GM12878 (cell line): ENCODE measurements at regions not wholly inside any gene's neighbourhood (a gene's known extent, or its start where the extent isn't known, plus 50 kb on each side); places are given as distances from the start of the nearest gene placed in this dataset.

Experiments
- CEBPB ChIP-seq, 2 experiments: fragments of 150-350 bp in 1 of 2; IDR thresholded peaks; 2 replicates each; pipeline ENCODE4 v1.6.1; 2012 to 2014; ENCODE audit warnings: low read depth in 2 of 2, low read length in 2 of 2, borderline replicate concordance in 1 of 2, inconsistent platforms in 1 of 2
- CREB1 ChIP-seq: IDR thresholded peaks from 2 replicates; pipeline ENCODE4 v1.6.1; 2012; ENCODE audit warnings: low read depth, mild to moderate bottlenecking, inconsistent platforms
- EGR1 ChIP-seq, 2 experiments: IDR thresholded peaks; 1 replicate in 1 of 2; 2 replicates in 1 of 2; pipeline ENCODE4 v1.6.1; 2011 to 2012; ENCODE audit warnings: low read depth in 2 of 2, low read length in 2 of 2, borderline replicate concordance in 1 of 2, mild to moderate bottlenecking in 1 of 2, moderate library complexity in 1 of 2
- EZH2 ChIP-seq: IDR thresholded peaks from 2 replicates; pipeline ENCODE4 v1.6.1; 2012; ENCODE audit warnings: low read depth, mild to moderate bottlenecking, control low read depth, inconsistent platforms, low read length, borderline replicate concordance; ENCODE audit not compliant: control insufficient read depth
- POLR2A ChIP-seq: IDR thresholded peaks from 2 replicates; pipeline ENCODE4 v1.6.1; 2011; ENCODE audit warnings: low read depth, mild to moderate bottlenecking, low read length
- POLR2AphosphoS5 ChIP-seq: IDR thresholded peaks from 2 replicates; pipeline ENCODE4 v1.6.1; 2011; ENCODE audit warnings: mild to moderate bottlenecking, low read length, inconsistent platforms
- RCOR1 ChIP-seq: conservative IDR thresholded peaks from 2 replicates; pipeline ENCODE4 v1.6.1; 2012; ENCODE audit warnings: low read depth, low read length, improper control_type of control experiment
- TCF12 ChIP-seq: IDR thresholded peaks from 2 replicates; pipeline ENCODE4 v1.6.1; 2011; ENCODE audit warnings: low read depth, mild to moderate bottlenecking, low read length
- ZNF274 ChIP-seq: IDR thresholded peaks from one replicate; pipeline ENCODE4 v1.8.0; 2011; ENCODE audit not compliant: insufficient read length, insufficient read depth
- TF ChIP-seq, protein P1 (sequence below): IDR thresholded peaks from 2 replicates; pipeline ENCODE4 v1.6.1; 2011; ENCODE audit warnings: low read depth, low read length, improper control_type of control experiment, borderline replicate concordance
- TF ChIP-seq, protein P2 (sequence below): IDR thresholded peaks from 2 replicates; pipeline ENCODE4 v1.6.1; 2012; ENCODE audit warnings: low read depth, low read length, improper control_type of control experiment
- TF ChIP-seq, protein P3 (sequence below), 3 experiments: IDR thresholded peaks in 2 of 3; conservative IDR thresholded peaks in 1 of 3; 2 replicates each; pipeline ENCODE4 v1.5.1; 2011; ENCODE audit warnings: low read depth in 3 of 3, low read length in 3 of 3, mild to moderate bottlenecking in 3 of 3, control low read depth in 2 of 3, moderate library complexity in 2 of 3, inconsistent platforms in 1 of 3, mixed read lengths in 1 of 3; ENCODE audit not compliant: control insufficient read depth in 2 of 3, insufficient read depth in 1 of 3; ENCODE audit errors: extremely low read depth in 1 of 3
- TF ChIP-seq, protein P4 (sequence below): IDR thresholded peaks from 2 replicates; pipeline ENCODE4 v1.6.1; 2011; ENCODE audit warnings: borderline replicate concordance, low read depth, mild to moderate bottlenecking, moderate library complexity, low read length; ENCODE audit not compliant: insufficient read depth, poor library complexity, severe bottlenecking
- TF ChIP-seq, protein P5 (sequence below): IDR thresholded peaks from 2 replicates; pipeline ENCODE4 v1.6.1; 2012; ENCODE audit warnings: improper control_type of control experiment, low read depth, low read length; ENCODE audit not compliant: insufficient replicate concordance

DNA sequence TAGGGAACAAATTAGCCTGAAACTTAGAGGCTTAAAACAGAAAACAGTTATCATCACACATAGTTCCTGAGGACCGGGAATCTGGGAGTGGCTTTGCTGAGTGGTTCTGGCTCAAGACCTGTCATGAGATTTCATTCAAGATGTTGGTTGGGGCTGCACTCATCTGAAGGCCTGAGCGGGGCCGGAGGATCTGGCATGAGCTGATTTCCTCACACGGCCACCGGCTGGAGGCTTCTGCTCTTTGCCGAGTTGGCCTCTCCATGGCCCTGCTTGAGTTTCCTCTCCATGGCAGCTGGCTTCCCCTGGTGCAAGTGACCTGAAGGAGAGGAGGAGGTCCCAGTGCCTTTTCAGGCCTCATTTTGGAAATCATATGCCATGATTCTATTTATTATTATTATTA lies 128.1 kb downstream of the PAPOLA start:
- TF ChIP-seq, protein P1, sequence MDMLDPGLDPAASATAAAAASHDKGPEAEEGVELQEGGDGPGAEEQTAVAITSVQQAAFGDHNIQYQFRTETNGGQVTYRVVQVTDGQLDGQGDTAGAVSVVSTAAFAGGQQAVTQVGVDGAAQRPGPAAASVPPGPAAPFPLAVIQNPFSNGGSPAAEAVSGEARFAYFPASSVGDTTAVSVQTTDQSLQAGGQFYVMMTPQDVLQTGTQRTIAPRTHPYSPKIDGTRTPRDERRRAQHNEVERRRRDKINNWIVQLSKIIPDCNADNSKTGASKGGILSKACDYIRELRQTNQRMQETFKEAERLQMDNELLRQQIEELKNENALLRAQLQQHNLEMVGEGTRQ, result no peak
- TF ChIP-seq, protein P2, sequence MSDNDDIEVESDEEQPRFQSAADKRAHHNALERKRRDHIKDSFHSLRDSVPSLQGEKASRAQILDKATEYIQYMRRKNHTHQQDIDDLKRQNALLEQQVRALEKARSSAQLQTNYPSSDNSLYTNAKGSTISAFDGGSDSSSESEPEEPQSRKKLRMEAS, result no peak
- TF ChIP-seq TCF12, result no peak
- TF ChIP-seq RCOR1, result no peak
- TF ChIP-seq, protein P3, sequence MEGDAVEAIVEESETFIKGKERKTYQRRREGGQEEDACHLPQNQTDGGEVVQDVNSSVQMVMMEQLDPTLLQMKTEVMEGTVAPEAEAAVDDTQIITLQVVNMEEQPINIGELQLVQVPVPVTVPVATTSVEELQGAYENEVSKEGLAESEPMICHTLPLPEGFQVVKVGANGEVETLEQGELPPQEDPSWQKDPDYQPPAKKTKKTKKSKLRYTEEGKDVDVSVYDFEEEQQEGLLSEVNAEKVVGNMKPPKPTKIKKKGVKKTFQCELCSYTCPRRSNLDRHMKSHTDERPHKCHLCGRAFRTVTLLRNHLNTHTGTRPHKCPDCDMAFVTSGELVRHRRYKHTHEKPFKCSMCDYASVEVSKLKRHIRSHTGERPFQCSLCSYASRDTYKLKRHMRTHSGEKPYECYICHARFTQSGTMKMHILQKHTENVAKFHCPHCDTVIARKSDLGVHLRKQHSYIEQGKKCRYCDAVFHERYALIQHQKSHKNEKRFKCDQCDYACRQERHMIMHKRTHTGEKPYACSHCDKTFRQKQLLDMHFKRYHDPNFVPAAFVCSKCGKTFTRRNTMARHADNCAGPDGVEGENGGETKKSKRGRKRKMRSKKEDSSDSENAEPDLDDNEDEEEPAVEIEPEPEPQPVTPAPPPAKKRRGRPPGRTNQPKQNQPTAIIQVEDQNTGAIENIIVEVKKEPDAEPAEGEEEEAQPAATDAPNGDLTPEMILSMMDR (IDR thresholded peaks at IDR 0.05 in 2 of 3, conservative IDR thresholded peaks at IDR 0.05 in 1 of 3; ENCODE audit: control insufficient read depth in 2 of 3, extremely low read depth in 1 of 3, insufficient read depth in 1 of 3, low read depth in 3 of 3, low read length in 3 of 3), result no peak
- TF ChIP-seq ZNF274, result no peak
- no peak for TF ChIP-seq EGR1 (IDR thresholded peaks at IDR 0.05; ENCODE audit: borderline replicate concordance in 1 of 2, low read depth in 2 of 2, low read length in 2 of 2)
- TF ChIP-seq, protein P4, sequence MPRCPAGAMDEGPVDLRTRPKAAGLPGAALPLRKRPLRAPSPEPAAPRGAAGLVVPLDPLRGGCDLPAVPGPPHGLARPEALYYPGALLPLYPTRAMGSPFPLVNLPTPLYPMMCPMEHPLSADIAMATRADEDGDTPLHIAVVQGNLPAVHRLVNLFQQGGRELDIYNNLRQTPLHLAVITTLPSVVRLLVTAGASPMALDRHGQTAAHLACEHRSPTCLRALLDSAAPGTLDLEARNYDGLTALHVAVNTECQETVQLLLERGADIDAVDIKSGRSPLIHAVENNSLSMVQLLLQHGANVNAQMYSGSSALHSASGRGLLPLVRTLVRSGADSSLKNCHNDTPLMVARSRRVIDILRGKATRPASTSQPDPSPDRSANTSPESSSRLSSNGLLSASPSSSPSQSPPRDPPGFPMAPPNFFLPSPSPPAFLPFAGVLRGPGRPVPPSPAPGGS, result no peak
- TF ChIP-seq, protein P5, sequence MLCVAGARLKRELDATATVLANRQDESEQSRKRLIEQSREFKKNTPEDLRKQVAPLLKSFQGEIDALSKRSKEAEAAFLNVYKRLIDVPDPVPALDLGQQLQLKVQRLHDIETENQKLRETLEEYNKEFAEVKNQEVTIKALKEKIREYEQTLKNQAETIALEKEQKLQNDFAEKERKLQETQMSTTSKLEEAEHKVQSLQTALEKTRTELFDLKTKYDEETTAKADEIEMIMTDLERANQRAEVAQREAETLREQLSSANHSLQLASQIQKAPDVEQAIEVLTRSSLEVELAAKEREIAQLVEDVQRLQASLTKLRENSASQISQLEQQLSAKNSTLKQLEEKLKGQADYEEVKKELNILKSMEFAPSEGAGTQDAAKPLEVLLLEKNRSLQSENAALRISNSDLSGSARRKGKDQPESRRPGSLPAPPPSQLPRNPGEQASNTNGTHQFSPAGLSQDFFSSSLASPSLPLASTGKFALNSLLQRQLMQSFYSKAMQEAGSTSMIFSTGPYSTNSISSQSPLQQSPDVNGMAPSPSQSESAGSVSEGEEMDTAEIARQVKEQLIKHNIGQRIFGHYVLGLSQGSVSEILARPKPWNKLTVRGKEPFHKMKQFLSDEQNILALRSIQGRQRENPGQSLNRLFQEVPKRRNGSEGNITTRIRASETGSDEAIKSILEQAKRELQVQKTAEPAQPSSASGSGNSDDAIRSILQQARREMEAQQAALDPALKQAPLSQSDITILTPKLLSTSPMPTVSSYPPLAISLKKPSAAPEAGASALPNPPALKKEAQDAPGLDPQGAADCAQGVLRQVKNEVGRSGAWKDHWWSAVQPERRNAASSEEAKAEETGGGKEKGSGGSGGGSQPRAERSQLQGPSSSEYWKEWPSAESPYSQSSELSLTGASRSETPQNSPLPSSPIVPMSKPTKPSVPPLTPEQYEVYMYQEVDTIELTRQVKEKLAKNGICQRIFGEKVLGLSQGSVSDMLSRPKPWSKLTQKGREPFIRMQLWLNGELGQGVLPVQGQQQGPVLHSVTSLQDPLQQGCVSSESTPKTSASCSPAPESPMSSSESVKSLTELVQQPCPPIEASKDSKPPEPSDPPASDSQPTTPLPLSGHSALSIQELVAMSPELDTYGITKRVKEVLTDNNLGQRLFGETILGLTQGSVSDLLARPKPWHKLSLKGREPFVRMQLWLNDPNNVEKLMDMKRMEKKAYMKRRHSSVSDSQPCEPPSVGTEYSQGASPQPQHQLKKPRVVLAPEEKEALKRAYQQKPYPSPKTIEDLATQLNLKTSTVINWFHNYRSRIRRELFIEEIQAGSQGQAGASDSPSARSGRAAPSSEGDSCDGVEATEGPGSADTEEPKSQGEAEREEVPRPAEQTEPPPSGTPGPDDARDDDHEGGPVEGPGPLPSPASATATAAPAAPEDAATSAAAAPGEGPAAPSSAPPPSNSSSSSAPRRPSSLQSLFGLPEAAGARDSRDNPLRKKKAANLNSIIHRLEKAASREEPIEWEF, result no peak
- no peak for TF ChIP-seq EZH2
- no peak for TF ChIP-seq CEBPB (IDR thresholded peaks at IDR 0.05; ENCODE audit: borderline replicate concordance in 1 of 2, low read depth in 2 of 2, low read length in 2 of 2)
- no peak for TF ChIP-seq CREB1
- TF ChIP-seq POLR2A, result no peak
- no peak for TF ChIP-seq POLR2AphosphoS5
